Stomach (tissue), 4 donors: ENCODE measurements at regions not wholly inside any gene's neighbourhood (a gene's known extent, or its start where the extent isn't known, plus 50 kb on each side); places are given as distances from the start of the nearest gene placed in this dataset.

Source experiments
- POLR2A ChIP-seq, 4 donors: fragments of 450-650 bp; IDR thresholded peaks; one replicate each; pipeline ENCODE4 v1.6.1; 2016; ENCODE audit warnings: antibody characterized with exemption in 4 of 4, control low read depth in 2 of 4, mild to moderate bottlenecking in 1 of 4, moderate library complexity in 1 of 4
- POLR2AphosphoS5 ChIP-seq, 3 donors: sonication (generic); formaldehyde crosslinking; IDR thresholded peaks; one replicate each; pipeline ENCODE4 v1.6.1; 2016; ENCODE audit warnings: antibody characterized with exemption in 3 of 3

GRCh38 chr2:225337183-225337582 is 62.3 kb upstream of the NYAP2 start:
- TF ChIP-seq POLR2A (IDR thresholded peaks at IDR 0.05), result no peak
- no peak for TF ChIP-seq POLR2AphosphoS5 (IDR thresholded peaks at IDR 0.05)
